Panc1 (cell line): ENCODE measurements at regions not wholly inside any gene's neighbourhood (a gene's known extent, or its start where the extent isn't known, plus 50 kb on each side); places are given as distances from the start of the nearest gene placed in this dataset.

ENCODE experiments used
- ATAC-seq: fragments of 200-7000 bp; cut with Tn5 transposase; 2 replicates; pipeline ENCODE4 v1.9.1; 2020; ENCODE audit warnings: mild to moderate bottlenecking, moderate library complexity
- BruUV-seq: library from RNA; stranded (reverse); fragments of 400-500 nt; replicated peaks from 2 replicates; lab custom pipeline; 2021; lab: Mats Ljungman, UMichigan
- CTCF ChIA-PET: fragments of 300-600 bp; sonication (Branson Sonifier 250); formaldehyde crosslinking; loops from one replicate; lab custom pipeline; 2022; ENCODE audit warnings: antibody characterized with exemption; lab: Charles Lee
- POLR2A ChIA-PET: fragments of 300-600 bp; sonication (Branson Sonifier 250); formaldehyde crosslinking; loops from one replicate; lab custom pipeline; 2022; ENCODE audit warnings: antibody characterized with exemption; lab: Charles Lee
- DNase-seq: peaks from one replicate; pipeline ENCODE4 v3.0.0-alpha.2; 2010; ENCODE audit warnings: low read depth, low spot score
- H3K27ac ChIP-seq: 2 replicates; pipeline ENCODE4 v1.5.1; 2011; ENCODE audit warnings: mild to moderate bottlenecking, low read length, inconsistent platforms
- H3K27me3 ChIP-seq: fragments of 200-500 bp; sonication (Bioruptor generic); 2 replicates; pipeline ENCODE4 v1.6.0; 2014; ENCODE audit warnings: low read length, inconsistent platforms; ENCODE audit not compliant: control insufficient read depth, insufficient read depth
- H3K36me3 ChIP-seq: fragments of 200-500 bp; sonication (Bioruptor generic); 2 replicates; pipeline ENCODE4 v1.5.1; 2014; ENCODE audit warnings: inconsistent platforms, mild to moderate bottlenecking, low read length, moderate library complexity; ENCODE audit not compliant: control insufficient read depth, insufficient read depth
- H3K4me1 ChIP-seq: 2 replicates; pipeline ENCODE4 v1.5.1; 2011; ENCODE audit warnings: inconsistent platforms, mild to moderate bottlenecking, low read length, moderate library complexity; ENCODE audit not compliant: control insufficient read depth, insufficient read depth
- H3K4me3 ChIP-seq, 2 experiments: 2 replicates each; pipeline ENCODE4 v1.5.1; 2011 to 2012; ENCODE audit warnings: low read depth in 2 of 2, low read length in 2 of 2, mild to moderate bottlenecking in 2 of 2, inconsistent platforms in 1 of 2, moderate library complexity in 1 of 2
- H3K9me3 ChIP-seq: fragments of 200-500 bp; sonication (Bioruptor generic); 2 replicates; pipeline ENCODE4 v1.5.1; 2014; ENCODE audit warnings: low read depth, mild to moderate bottlenecking, inconsistent platforms, low read length, moderate library complexity; ENCODE audit not compliant: control insufficient read depth, insufficient read depth
- POLR2AphosphoS5 ChIP-seq: IDR thresholded peaks from 2 replicates; pipeline ENCODE4 v1.6.1; 2012; ENCODE audit warnings: mild to moderate bottlenecking, low read depth, low read length, moderate library complexity
- SIN3A ChIP-seq: IDR thresholded peaks from 2 replicates; pipeline ENCODE4 v1.6.1; 2012; ENCODE audit warnings: low read depth, mild to moderate bottlenecking, low read length, moderate library complexity, borderline replicate concordance; ENCODE audit not compliant: insufficient read depth
- TCF7L2 ChIP-seq: IDR thresholded peaks from 2 replicates; pipeline ENCODE4 v1.6.1; 2011; ENCODE audit warnings: mild to moderate bottlenecking, low read depth, low read length, inconsistent platforms
- in situ Hi-C: cut with HindIII; loops from 2 replicates; pipeline ENCODE4 v1.10.0; 2016; ENCODE audit warnings: low sequenced_read_pairs, low pct_unique_long_range_greater_than_20kb
- intact Hi-C: fragments of 100-400 bp; cut with micrococcal nuclease; formaldehyde crosslinking; loops from one replicate; pipeline ENCODE4 v1.10.0; 2022; ENCODE audit not compliant: unreplicated experiment
- TF ChIP-seq, protein P1 (sequence below), 2 experiments: IDR thresholded peaks; 2 replicates each; pipeline ENCODE4 v1.6.1; 2011 to 2012; ENCODE audit warnings: low read depth in 2 of 2, control low read depth in 1 of 2, low read length in 1 of 2, mild to moderate bottlenecking in 1 of 2, moderate library complexity in 1 of 2; ENCODE audit not compliant: insufficient read depth in 1 of 2
- TF ChIP-seq, protein P2 (sequence below): fragments of 450-650 bp; IDR thresholded peaks from 2 replicates; pipeline ENCODE4 v1.5.1; 2017; ENCODE audit warnings: mild to moderate bottlenecking

DNA sequence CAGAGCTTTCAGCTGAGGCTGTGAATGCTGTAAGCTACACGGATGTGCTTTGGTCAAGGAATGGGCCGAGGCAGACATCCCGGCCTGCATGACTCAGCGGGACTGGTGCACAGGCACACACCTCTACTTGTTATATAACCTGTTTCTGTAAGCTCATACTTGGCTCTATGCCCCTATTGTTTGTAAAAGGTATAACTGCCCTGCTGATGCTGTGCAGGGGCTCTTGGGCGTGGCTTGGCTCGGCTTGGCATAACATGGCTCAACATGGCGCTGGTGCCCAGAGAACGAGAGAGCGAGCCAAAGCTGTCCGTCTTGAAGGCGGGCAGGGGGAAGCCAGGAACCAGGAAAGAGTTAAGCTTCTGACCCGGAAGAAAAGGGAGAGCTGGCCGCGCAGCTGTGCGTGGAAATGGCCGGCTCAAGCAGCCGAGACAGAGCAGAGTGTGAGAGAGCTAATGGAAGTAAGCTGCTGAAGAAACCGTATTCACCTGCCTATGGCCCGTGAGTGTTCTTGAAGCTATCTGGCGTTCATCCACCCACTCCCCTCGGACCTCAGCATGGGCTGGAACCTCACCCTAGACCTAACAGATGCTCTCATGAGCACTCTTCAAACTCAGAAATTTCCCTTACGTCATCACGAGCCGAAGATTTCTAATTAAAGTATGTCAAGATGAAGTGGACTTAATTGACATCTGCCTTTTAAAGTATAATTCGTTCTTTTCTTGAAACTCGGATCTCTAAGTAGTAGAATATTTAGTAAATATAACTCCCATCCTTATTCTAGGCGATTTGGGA is 286.3 kb upstream of the AGA start:
- no peak overlapping the region for H3K27ac ChIP-seq
- no peak for DNase-seq

GRCh38 chr4:177729681-177730080 is 287.4 kb upstream of the AGA start:
- H3K36me3 ChIP-seq = no peaks in the 10 kb centered on the region
- H3K9me3 ChIP-seq = no peaks in the 10 kb centered on the region
- POLR2A ChIA-PET = no interaction called here
- no peak overlapping the region for H3K27ac ChIP-seq
- no TSS peak for BruUV-seq
- H3K4me1 ChIP-seq = no peaks in the 10 kb centered on the region
- TF ChIP-seq, protein P1, sequence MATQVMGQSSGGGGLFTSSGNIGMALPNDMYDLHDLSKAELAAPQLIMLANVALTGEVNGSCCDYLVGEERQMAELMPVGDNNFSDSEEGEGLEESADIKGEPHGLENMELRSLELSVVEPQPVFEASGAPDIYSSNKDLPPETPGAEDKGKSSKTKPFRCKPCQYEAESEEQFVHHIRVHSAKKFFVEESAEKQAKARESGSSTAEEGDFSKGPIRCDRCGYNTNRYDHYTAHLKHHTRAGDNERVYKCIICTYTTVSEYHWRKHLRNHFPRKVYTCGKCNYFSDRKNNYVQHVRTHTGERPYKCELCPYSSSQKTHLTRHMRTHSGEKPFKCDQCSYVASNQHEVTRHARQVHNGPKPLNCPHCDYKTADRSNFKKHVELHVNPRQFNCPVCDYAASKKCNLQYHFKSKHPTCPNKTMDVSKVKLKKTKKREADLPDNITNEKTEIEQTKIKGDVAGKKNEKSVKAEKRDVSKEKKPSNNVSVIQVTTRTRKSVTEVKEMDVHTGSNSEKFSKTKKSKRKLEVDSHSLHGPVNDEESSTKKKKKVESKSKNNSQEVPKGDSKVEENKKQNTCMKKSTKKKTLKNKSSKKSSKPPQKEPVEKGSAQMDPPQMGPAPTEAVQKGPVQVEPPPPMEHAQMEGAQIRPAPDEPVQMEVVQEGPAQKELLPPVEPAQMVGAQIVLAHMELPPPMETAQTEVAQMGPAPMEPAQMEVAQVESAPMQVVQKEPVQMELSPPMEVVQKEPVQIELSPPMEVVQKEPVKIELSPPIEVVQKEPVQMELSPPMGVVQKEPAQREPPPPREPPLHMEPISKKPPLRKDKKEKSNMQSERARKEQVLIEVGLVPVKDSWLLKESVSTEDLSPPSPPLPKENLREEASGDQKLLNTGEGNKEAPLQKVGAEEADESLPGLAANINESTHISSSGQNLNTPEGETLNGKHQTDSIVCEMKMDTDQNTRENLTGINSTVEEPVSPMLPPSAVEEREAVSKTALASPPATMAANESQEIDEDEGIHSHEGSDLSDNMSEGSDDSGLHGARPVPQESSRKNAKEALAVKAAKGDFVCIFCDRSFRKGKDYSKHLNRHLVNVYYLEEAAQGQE (IDR thresholded peaks at IDR 0.05; ENCODE audit: insufficient read depth in 1 of 2, low read depth in 2 of 2, low read length in 1 of 2) = no peak
- TF ChIP-seq SIN3A (no peak), POLR2AphosphoS5 (no peak), TCF7L2 (no peak)
- TF ChIP-seq, protein P2, sequence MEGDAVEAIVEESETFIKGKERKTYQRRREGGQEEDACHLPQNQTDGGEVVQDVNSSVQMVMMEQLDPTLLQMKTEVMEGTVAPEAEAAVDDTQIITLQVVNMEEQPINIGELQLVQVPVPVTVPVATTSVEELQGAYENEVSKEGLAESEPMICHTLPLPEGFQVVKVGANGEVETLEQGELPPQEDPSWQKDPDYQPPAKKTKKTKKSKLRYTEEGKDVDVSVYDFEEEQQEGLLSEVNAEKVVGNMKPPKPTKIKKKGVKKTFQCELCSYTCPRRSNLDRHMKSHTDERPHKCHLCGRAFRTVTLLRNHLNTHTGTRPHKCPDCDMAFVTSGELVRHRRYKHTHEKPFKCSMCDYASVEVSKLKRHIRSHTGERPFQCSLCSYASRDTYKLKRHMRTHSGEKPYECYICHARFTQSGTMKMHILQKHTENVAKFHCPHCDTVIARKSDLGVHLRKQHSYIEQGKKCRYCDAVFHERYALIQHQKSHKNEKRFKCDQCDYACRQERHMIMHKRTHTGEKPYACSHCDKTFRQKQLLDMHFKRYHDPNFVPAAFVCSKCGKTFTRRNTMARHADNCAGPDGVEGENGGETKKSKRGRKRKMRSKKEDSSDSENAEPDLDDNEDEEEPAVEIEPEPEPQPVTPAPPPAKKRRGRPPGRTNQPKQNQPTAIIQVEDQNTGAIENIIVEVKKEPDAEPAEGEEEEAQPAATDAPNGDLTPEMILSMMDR = no peak
- in situ Hi-C loops = no loop called here
- CTCF ChIA-PET = no interaction called here
- H3K4me3 ChIP-seq = no peak overlapping the region
- DNase-seq = no peak
- ATAC-seq = no peak
- intact Hi-C loops = no loop called here
- H3K27me3 ChIP-seq = no peaks in the 10 kb centered on the region

More for the DNA sequence above, 286.3 kb upstream of the AGA start:
- intact Hi-C loops = no loop called here
- Histone ChIP-seq H3K4me1 (no peaks in the 10 kb centered on the region), H3K9me3 (no peaks in the 10 kb centered on the region), H3K4me3 (no peak overlapping the region), H3K27me3 (no peaks in the 10 kb centered on the region), H3K36me3 (no peaks in the 10 kb centered on the region)
- POLR2A ChIA-PET = no interaction called here
- no TSS peak for BruUV-seq
- no peak for ATAC-seq
- in situ Hi-C loops = no loop called here
- TF ChIP-seq, protein P1 (IDR thresholded peaks at IDR 0.05; ENCODE audit: insufficient read depth in 1 of 2, low read depth in 2 of 2, low read length in 1 of 2) = no peak
- CTCF ChIA-PET = no interaction called here
